ENCODE measurements at regions not wholly inside any gene's neighbourhood (a gene's known extent, or its start where the extent isn't known, plus 50 kb on each side); places are given as distances from the start of the nearest gene placed in this dataset.
"Not testable (repeated sequence)": the region's sequence is repeated elsewhere in the genome, so short reads cannot be mapped to it uniquely, and the experiment has no call there.

DNA sequence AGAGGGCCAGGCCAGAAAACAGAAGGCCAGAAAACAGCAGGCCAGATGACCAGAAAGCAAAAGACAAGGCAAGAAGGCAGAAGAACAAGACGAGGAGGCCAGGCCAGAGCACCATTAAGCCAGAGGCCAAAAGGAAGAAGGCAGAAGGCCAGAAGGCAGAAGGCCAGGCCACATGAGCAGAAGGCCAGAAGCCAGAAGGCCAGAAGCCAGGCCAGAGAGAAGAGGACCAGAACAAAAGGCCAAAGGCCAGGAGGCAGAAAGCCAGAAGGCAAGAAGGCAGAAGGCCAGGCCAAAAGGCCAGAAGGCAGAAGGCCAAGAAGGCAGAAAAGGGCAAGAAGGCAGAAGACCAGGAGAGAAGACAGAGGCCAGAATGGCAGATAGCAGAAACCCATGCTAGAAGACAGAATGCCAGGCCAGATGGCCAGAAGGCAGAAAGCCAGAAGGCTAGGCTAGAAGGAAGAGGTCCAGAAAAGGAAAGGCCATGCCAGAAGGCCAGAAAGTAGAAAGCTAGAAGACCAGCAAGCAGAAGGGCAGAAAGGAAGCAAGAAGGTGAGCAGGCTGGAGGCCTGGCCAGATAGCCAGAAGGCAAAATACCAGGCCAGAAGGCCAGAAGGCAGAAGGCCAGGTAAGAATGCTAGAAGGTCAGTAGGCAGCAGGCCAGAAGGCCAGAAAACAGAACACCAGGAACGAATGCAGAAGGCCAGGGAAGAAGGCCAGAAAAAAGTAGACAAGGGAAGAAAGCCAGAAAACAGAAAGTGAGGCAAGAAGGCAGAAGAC is 187.6 kb downstream of the TUBA3C start:
- no peak for DNase-seq (ENCODE audit: low spot score)

DNA sequence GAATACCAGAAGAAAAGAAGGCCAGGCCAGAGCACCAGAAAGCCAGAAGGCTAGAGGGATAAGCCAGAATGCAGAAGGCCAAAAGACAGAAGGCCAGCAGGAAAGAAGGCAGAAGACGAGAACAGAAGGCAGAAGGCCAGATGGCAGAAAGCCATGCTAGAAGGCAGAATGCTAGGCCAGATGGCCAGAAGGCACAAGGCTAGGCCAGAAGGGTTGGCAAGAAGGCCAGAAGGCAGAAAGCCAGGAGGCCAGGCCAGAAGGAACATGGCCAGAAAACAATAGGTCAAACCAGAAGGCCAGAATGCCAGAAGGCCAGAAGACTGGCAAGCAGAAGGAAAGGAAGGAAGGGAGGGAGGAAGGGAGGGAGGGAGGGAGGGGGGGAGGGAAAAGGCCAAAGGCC is 188.8 kb downstream of the TUBA3C start:
- DNase-seq (ENCODE audit: low spot score): no peak

DNA sequence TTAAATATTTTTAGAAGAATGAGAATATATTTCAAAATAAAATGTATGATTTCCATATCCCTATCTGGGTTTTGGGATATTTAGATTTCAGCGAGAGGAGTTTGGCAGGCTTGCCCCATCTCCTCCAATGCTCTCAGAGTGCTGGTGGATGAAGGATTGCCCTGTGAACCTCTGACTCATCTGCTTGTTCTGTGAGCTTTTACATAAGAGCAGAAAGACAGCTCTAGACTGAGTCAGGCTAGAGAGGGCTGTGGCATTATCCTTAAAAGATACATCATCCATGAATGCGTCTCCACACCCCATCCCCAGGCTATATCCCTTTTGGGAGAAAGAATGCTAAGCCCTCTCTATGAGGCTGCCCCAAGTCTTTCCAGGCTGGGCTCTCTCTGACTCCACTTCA is 190.6 kb downstream of the TUBA3C start:
- no peak for DNase-seq (ENCODE audit: low spot score)

DNA sequence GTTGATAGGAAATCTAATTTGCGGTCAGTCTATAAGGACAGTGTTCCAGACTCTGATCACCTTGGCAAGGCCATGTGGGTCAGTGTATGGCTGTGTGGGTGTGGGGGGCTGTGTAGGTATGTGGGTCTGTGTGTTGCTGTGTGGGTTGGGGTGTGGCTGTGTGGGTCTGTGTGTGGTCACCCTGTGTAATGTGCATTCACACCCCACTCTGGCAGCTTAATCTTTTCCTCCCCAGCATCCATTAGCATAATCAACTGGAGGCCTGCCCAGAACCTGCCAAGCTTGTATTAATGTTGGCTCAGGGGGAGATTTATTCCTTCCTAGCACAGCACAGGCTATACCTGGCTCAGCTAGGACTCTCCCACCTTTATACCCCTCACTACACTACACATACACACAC is 203.2 kb downstream of the TUBA3C start:
- no peak for DNase-seq (ENCODE audit: low spot score)

DNA sequence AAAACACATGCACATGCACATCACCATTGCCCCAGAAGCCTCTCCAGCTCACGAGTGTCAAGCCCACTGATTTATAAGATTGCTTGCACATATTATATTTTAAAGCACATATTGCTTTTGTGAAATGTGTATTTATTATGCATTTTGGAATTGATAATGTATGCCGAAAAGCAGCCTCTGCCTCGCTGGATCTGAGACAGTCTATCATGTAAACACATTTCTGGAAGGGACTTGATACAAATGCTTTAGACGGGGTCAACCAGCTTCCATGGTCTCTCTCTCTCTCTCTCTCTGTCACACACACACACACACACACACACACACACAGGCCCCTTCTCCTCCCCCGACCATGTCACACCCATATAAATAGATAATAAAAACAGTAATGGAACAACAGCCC is 203.8 kb downstream of the TUBA3C start:
- no peak for DNase-seq (ENCODE audit: low spot score)

DNA sequence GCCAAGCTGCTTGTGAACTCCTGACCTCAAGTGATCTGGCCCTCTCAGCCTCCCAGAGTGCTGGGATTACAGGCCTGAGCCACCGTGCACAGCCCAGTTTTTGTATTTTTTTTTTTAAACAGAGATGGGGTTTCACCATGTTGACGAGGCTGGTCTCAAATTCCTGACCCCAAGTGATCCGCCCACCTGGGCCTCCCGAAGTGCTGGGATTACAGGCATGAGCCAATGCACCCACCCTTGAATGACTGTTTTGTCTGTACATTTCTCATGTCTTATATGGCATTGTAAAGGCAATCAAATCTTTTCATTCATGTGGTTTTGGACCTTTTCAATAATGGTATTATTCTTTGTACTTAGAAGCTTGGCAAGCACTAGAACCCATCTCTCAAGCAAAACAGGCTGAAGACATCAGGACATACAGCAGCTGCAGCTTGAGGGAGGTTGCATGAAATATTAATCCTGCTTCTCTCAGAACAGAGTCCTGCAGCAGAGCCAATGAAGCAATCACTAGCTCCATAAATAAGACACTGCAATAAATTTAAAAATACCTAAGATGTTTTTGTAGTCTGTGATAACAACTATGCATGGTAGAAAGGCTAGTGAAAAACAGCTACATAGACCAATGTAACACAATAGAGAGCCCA is 209.9 kb downstream of the TUBA3C start:
- no peak for DNase-seq (ENCODE audit: low spot score)

DNA sequence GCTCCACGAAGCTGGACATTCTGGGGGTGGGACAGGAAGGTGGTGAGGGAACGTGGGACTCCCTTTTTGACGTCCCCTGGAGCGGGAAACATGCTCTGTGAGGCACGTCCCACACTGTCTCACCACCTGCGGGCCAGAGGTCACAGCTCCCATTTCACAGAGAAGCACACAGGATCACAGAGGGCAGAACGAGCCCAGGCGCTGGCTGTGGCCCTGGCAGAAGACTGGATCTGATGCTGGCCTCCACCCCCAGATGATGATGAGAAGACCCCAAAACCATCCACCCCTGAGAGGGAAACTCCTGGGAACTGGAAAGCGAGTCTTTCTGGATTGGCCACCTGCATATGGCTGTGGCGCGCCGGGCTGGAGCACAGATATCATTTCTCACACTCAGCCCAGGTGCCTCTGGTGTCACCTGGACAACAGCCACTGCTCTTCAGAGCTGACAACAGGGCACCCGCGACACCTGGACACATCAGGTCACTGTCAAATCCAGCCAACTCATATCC is 216.2 kb downstream of the TUBA3C start:
- DNase-seq (ENCODE audit: low spot score): no peak

DNA sequence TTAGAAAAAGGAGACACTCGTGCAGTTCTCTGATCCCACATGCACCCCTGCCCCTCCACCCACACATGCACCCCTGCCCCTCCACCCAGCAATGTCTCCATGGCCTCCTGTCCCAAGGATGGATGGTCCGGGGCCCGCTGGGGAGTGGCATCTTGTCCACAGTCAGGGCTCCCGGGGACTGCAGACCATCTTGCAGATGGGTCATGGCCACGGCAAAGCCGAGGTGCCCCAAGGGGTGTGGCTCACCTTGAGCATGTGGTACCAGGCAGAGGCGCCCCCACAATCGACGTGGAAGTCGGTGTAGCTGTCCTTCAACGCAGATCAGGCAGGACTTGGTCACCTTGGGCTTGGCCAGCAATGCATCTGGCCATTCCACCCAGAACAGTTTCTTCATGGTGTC is 216.7 kb downstream of the TUBA3C start:
- DNase-seq (ENCODE audit: low spot score): no peak

DNA sequence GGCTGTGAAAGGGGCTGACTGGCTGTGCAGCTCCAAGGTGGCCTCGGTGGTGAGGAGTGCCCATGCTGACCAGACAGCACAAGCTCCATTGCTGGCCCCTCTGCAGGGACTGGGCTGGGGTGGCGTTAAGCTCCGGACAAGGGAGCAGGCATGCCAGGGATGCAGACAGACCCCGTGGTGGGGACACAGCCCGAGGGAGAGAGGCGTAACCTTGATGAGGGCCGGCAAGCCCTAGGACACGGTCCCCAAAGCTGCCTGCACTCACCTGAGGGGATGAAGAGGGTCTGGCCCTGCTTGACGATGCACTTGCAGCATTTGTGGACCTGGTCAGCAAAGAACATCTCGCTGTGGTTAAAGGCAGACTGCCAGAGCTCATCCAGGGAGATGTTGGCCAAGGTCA is 217.9 kb downstream of the TUBA3C start:
- DNase-seq (ENCODE audit: low spot score): not testable (repeated sequence)

DNA sequence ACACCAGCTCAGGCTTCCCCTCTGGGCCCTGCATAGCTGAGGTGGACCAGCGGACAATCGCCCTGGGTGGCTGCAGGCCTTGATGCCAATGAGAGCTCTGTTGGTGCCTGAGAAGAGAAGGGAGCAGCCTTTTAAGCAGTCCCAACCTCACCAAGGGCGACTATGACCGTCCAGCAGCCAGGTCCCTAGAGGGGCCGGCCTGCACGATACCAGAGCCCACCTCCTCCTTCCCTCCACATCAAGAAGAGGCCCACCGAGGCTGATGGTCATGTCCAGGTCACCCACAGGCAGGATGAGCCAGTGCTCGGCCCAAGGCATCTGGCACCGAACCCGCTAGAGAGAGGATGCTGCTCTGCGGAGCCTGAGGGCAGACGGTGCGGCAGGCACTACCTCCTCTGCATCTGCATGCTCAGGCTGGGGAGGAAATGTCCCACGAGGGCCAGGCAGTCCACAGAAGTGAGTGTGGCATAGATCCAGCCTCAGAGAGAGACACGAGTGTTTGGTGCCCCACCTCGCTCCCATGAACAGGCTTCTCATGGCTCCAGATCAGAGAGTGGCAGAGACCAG is 219.4 kb downstream of the TUBA3C start:
- no peak for DNase-seq (ENCODE audit: low spot score)

DNA sequence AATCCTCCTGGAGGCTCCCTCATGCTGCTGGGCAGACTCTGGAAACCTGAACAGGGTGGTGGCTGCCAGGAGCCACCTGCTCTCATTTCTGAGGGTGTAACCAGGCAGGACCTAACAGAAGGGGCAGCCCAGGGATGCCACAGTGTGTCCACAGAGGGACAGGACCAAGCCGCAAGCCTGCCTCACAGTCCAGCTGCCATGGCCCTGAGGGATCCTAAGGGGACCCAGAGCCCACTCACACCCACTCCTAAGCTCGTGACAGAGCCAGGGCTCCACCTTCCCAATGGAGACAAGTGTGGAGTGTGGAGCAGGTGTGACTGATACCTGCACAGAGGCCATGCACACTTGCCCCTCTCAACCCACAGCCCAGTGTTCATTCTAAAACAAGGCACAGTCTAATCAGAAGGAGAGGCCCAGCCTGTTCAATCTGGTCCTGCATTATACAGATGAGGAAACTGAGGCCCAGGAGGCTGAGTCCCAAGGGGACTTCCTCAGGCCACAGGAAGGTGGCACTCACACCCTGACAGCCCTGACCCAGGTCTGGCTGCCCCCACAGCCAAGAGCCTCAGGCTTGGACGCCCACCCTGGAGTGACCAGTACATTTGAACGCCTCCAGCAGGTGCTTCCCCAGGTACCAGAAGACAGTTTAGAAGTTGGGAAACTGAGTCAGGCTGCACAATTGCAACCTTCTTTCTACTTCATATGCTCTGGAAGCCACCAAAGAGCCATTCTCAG is 220.1 kb downstream of the TUBA3C start:
- no peak for DNase-seq (ENCODE audit: low spot score)

DNA sequence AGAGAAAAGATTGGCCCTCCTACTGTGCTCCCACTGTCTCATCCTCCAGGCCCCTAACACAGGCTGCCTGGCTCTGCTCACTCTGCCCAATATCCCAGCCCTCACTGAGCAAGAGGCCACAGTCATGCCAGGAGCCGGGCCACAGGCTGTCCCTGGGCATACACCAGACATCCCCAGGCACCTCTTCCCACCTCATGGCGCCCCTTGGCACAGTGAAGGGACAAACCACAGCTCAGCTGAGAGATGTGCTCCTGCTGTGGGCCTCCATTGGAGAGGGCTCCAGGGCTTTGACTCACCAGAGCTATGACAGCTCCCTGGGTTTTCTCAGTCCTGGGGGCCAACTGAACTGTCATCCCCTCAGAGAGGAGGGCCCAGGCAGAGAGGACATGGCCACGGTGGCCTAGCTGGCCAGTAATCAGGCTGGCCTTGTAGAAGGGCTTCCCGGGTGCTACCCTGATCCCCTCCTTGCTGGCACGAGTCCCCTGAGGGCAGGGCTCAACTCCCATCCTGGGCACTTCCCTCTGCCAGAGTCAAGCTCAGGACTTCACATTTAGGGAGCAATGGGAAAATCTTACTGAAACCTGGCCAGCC is 220.9 kb downstream of the TUBA3C start:
- DNase-seq (ENCODE audit: low spot score): no peak

DNA sequence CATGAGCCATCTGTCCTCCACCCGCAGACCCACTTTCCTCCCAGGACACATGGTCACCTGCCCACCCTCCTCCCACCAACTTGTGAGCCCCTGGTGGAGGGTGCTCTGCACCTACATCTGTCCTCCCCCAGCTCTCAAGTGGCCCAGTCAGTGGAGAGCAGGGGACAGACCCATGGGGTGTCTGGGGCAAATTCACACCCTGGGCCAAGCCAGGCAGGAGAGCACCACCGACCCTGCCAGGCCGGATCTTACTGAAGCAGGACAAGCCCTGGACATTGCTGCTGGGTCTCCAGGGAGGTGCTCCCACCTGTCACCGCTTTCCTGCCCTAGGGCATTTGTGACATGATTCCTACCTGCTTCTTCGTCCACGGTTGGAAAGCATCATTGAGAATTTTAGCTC is 221.6 kb downstream of the TUBA3C start:
- DNase-seq (ENCODE audit: low spot score): no peak

DNA sequence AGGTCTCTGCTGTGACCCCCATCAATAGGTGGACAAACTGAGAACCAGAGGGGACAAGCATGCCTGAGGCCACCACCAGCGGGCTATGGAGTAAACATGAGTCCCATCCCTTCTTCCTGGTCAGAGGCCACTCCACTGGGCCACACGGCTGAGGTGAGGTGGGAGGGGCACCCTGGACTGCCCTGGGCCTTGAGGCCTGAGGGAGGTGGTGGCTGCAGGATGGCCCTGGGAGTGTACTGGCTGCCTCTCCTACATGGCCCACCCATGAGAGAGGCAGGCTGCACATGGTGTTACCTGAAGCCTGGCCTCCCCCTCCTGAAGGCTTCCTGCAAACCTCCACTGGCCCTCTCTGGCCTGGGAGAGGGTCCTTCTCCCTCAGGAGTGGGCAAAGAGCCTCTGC is 222.4 kb downstream of the TUBA3C start:
- DNase-seq (ENCODE audit: low spot score): no peak

DNA sequence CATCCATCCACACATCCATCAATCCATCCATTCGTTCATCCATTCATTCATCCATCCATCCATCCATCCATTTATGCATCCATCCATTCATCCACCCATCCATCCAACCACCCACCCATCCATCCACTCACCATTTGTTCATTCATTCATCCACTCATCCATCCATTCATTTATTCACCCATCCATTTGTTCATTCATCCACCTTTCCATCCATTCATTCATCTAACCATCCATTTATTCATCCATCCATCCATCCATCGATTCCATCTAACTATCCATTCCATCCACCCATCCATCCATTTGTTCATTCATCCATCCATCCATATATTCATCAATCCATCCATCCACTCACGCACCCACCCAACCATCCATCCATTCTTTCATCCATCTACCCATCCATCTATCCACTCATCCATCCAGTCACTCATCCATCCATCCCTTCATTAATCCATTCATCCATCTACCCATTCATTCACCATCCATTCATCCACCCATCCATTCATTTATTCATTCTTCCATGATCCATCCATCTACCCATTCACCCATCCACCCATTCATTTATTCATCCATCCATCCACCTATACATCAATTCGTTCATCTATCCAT is 225.0 kb downstream of the TUBA3C start:
- no peak for DNase-seq (ENCODE audit: low spot score)

DNA sequence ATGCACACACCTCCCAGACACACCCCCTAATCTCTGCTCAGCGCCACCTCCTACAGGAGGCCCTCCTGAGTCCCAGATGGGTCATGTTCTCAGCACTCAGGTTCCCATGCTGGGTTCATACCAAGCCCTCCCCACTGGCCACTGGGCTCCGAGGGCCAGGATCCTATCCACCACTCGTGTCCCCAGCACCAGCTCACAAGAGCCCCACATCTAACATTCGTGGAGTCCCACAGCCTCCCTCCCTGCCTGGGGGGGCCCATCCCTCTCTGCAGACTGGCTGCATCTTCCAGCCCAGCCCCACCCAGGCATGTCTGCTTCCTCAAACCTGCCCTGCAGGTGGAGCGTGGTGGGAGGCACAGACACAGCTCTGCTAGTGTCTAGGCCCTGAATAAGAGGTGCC is 227.4 kb downstream of the TUBA3C start:
- no peak for DNase-seq (ENCODE audit: low spot score)

DNA sequence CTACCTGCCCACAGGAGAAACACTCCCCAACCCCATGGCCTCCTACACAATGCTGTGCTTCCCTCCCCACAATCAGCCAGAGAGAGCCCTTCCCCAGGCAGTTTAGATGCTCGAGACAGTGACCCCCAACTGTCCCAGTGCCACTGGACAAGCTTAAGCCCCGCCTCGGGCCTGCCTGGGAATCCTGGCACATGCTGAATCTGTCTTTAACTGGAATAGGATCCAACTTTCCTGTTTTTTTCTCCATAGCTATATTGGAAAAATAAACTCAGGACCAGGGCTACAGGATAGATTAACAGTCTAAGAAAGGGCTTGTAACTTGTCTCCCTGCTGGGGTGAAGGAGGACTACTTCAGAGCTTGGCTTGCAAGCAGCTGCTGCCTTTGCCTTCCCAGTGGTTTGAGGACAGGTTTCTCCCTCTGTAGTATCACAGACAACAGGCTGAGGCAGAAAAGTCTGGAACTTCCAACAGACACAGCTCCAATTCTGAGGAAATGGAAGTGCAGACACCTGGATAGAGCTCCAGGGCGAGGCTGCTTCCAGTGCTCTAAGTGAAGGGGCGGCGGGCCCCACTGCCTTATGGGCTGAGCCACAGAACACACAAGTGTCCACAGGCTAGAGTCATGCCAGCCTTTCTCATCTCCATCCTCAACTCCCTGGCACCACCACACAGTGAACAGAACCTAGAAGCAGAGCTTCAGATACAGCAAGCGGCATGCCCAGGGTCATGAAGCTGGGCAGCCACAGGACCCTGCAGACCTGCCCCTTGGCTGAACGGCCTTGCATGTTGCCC is 228.3 kb downstream of the TUBA3C start:
- DNase-seq (ENCODE audit: low spot score): no peak

DNA sequence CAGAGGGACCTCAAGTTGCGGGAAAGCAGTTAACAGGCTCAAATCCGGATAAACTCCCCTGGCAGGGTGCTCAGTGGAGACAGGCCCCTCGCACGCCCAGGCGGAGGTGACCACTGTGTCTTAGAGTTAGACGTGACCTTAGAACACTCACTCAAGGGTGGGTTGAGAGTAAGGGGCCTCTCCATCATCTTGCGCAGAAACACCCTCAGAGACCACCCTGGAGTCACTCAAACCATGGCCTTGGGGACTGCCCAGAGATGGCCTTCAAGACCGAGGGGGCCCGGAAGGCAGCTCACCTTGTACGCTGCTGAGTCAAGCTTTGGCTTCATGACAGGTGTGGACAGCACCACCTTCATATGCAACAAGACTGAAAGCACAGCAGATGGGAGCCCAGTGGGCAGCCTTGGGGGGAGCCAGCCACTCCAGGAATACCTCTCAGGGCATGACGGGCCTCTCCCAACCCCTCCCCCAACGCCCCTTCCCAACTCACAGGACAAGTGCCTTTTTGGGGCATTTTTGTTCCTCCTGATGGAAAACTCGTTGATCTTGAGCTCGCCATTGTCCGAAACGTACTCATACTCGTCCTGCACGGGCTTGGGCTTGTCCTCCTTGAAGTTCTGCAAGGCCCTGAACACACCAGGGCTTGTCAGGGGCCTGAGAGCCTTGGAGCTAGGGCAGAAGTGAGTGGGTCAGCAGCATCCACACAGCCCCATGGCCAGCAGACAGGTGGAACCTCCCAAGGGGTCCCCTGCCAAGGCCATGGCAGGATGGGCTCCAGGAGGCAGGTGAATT is 229.2 kb downstream of the TUBA3C start:
- no peak for DNase-seq (ENCODE audit: low spot score)

DNA sequence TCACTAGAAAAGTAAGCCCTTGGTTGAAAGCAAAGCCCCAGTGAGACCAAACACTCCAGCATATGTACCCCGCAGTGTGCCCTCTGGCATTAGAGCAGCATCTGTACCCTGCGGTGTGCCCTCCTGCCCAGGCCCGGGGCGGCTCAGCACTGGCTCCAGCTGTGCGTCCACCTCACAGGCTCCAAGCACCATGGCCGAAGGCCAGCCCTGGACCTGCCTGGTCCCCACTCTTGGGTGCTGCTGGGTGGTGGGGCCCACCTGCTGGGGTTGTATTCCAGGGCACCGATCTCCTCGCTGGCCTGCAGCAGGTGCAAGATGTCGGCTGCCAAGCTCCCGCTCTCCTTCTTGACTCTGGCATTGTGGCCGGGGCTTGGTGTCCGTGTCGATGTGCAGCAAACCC is 230.2 kb downstream of the TUBA3C start:
- DNase-seq (ENCODE audit: low spot score): no peak

DNA sequence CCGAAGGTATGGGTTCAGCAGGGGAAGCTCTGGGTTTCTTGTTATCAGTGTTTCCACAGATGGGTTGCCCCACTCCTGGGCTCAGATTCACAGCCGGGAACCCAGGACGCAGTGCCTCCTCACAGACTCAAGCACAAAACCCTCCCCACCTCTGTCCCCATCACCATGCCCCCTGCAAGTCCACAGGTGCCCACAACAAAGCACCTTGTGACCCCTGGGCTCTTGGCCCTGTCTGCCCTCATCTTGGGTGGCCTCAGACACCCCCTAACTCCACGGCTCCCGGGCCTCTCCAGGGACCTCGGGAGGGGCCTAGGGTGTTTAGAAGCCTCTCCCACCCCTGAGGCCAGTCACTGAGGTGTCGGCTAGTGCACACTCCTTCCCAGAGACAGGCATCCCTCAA is 231.7 kb downstream of the TUBA3C start:
- DNase-seq (ENCODE audit: low spot score): no peak

DNA sequence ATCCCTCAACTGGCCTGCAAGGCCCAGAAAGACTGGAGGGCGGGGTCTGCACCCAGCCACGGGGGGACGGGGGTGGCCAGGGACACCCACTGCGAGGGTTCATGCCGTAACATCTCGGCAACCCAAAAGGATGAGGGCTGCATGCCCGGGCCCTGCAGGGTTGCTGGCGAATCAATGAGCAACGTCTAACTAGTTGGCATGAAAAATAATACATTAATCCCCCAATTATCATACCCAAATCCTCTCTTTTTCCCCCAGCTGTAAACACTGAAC is 232.2 kb downstream of the TUBA3C start:
- no peak for DNase-seq (ENCODE audit: low spot score)
